Left colon (tissue), 2 donors: ENCODE measurements at regions not wholly inside any gene's neighbourhood (a gene's known extent, or its start where the extent isn't known, plus 50 kb on each side); places are given as distances from the start of the nearest gene placed in this dataset.
"Not testable (repeated sequence)": the region's sequence is repeated elsewhere in the genome, so short reads cannot be mapped to it uniquely, and the experiment has no call there.

Source experiments
- ATAC-seq: fragments of 200-7000 bp; cut with Tn5 transposase; one replicate; pipeline ENCODE4 v1.9.1; 2020; ENCODE audit warnings: mild to moderate bottlenecking, moderate library complexity
- DNase-seq, 2 donors: peaks; one replicate each; pipeline ENCODE4 v3.0.0-alpha.2; 2020
- intact Hi-C, 2 donors: fragments of 100-400 bp; cut with DNase I in 1 of 2; cut with micrococcal nuclease in 1 of 2; formaldehyde crosslinking; loops; one replicate each; pipeline versions ENCODE4 v1.11.2 to v1.14.0; 2022; cut with DNase I, micrococcal nuclease
- donor health status: DM: no; HTN: no; CAD: no.
- donor health status: DM: yes; HTN: yes; CAD: no.

DNA sequence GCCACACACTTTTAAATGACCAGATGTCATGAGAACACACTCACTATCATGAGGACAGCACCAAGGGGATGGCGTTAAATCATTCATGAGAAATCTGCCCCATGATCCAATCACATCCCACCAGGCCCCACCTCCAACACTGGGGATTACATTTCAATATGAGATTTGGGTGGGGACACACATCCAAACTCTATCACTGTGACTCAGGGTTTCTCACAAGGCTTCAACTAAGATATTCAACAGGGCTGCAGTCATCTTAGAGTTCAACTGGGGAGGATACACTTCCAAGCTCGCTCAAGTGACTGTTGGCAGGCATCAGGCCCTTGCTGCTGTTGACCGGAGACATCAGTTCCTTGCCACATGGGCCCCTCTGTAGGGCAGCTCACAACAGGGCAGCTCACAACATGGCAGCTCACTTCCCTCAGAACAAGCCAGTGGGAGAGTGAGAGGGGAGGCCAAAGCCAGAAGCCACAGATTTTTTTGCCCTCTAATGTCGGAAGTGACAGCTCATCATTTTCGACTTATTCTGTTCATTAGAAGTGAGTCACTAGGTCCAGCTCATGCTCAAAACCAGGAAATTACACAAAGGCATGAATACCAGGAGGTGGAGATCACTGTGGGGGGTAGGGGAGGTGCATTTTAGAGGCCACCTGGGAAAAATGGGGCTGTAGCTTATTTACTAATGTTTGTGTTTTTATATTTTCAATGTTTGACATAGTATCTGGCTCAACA, 50.8 kb upstream of the PTHLH start:
- DNase-seq (no peak), ATAC-seq (no peak)
- intact Hi-C loops, result no loop called here

DNA sequence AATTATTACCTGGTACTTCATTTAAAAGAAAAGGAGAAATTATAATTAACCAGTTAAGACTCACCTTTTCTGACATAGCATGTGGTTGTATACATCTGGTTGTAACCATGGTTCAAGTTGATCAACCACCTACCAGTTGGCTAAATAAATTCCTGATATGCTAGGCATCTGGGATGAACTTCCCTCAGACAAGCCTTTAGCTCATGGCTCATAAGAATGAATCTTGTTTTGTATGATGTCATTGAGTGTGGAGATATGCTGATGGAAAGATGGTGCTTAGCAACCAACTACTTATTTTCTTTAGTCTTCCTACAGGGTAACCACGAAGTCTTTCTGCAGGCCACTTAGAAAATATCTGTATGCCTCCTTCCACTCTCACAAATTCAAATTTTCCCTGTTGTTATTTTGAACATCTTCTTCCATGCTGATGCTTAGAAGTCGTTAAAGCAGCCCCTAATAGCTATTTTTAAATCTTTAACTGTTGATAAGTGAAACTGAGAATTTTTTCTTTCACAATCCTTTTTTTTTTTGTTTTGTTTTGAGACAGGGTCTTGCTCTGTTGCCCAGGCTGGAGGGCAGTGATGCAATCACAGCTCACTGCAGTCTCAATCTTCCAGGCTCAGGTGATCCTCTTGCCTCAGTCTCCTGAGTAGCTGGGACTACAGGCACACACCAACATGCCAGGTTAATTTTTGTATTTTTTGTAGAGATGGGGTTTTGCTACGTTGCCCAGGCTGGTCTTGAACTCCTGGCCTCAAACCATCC, 51.9 kb upstream of the PTHLH start:
- intact Hi-C loops, result no loop called here
- DNase-seq, result no peak

DNA sequence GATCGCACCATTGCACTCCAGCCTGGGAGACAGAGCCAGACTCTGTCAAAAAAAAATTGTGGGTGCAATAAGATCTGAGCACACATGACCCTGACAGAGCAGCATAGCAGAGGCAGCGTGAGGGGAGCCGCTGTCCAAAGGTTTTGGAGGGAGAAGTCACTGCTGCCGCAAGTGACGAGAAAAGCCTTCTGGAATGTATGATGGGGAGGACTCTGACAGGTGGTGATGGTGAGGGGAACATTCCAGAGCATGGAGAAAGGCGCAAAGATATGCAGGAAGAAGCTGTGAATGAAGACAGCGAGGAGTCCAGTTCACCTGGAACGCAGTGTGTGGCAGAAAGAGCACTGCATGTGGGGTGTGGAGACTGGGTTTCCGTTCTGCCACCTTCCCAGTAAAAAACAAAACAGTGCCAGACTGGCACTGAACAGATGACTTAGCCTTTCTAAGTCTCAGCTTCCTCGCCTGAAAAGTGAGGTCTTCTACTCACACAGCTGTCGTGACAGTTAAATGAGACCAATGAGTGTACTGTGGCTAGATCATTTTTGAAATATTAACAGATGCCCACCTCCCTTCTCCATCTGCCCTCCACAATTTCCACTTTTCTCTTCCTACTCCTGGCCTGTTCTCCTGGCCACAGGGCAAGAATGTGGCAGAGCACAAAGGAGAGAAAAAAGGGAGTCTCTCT, 53.4 kb upstream of the PTHLH start:
- intact Hi-C loops, result no loop called here
- DNase-seq (no peak), ATAC-seq (no peak)

More for the DNA sequence above, 51.9 kb upstream of the PTHLH start:
- ATAC-seq, result no peak

DNA sequence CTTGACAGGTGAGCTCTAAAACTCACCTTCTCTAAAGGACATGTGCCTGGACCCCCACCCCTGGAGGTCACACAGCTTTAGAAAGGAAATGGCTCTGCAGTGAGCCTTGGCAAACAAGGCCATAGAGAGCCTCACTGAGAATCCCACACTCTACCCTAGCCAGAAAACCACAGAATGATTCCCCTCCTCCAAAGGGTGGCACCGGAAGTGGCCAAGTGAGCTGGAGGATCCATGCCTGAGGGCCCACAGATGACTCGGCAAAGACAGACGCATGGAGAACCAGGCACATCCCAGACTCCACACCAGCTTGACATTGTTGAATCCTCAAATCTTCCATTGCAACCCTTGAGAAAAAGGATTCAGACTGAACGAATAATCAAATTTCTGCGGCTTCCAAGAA, 54.2 kb upstream of the PTHLH start:
- intact Hi-C loops, result no loop called here
- DNase-seq, result no peak
- no peak for ATAC-seq

DNA sequence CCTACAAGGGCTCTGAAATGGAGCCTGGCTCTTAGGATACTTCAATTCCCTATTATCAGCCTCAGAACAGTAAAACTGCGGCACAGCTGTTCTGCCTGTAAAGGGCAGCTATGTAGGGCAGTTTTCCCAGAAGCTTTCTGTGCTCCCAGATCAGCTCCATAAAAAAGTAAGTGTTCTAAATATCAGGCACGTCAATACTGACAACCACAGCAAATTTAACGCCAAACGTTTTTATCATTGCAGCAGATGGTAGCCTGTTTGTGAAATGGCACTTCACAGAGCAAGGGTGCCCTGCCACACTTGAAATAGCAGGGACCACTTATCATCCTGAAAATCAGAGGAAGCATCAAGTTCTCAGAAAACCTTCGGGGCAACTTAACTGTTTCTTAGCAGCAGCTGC, 54.8 kb upstream of the PTHLH start:
- no peak for ATAC-seq
- DNase-seq, result no peak
- intact Hi-C loops, result no loop called here

DNA sequence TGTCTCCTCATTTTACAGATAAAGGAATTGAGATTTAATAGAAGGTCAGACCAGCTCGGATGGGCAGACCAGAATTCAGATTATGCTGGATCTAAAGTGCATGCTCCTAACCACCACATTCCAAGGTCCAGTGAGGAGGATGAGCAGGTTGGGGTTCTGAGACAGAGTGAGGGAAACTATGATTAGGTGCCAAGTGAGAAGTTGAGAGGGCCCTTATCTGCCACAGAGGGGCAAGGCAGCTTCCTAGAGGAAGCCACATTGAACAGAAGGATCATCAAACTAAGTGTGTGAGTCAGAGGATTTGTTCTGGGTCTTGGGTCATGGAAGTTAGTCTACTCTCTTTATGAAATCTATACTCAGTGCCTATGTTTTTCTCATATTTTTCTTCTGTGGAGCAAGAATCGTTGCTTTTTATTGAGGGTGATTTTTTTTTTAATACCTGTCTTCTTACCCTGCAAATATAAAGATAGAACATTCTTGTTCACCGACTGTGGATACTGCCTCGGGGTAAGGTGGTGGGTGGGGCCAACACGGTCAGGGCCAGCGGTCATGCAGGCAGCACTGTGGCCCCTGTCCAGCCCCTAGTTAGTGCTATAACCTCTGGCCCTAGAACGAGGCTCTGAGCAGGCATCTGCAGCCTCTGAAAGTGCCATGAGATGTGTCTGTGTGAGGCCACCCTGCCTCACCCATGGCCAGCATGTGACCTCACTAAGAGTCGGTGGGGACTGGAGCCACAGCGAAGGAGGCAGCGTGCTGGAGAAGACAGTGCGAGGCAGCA, 55.6 kb upstream of the PTHLH start:
- no peak for DNase-seq
- ATAC-seq, result no peak
- intact Hi-C loops, result no loop called here

DNA sequence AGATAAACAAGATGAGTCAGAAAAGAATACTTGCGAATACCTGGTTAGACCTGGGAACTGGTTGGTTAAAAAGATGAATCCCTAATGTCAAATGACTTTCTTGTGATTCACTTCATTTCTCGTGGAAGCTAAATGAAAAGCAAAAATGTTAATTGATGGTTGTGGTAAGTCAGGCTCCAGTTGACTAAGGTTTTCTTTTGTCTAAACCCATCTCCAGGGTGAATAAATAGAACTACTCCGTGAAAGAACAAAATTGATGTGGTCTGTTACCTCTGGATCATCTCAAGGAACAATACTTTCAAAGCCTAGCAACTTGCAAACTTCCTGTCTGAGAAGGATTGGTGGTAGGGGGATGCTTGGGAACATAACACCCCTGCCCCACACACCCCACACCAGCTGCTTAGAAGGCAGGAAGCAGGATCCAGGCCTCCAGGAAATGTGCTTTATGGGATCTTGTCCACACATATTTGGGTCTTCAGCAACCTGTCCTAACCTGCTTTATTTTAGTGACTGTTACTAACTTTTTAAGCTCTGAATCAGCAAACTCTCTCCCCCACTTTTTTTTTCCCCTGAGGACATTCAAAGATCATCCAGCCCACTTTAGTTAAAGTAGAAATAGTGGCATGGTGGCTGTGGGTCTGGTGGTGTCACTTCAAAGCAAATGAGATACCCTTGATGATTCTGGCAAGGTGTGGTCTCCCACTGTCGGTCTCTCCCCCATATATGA, 60.4 kb upstream of the PTHLH start:
- intact Hi-C loops, result no loop called here
- DNase-seq (no peak), ATAC-seq (no peak)

DNA sequence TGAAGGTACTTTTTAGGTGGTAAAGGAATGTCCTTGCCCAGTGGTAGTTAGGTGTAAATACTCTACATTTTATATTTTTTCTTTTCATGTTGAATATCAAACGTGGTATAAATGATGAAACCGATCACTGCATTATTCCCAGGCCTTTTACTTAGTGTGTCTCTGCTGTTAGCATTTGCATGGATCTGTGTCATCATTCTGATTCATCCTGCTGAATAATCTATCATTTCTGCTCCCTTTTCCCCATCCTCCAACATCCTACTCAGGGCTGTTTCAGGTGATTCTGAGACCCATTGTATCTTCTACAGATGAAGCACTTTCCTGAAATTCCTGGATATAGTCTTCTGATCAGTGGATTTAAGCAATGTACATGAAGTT, 61.0 kb upstream of the PTHLH start:
- ATAC-seq (no peak), DNase-seq (no peak)
- intact Hi-C loops, result no loop called here

DNA sequence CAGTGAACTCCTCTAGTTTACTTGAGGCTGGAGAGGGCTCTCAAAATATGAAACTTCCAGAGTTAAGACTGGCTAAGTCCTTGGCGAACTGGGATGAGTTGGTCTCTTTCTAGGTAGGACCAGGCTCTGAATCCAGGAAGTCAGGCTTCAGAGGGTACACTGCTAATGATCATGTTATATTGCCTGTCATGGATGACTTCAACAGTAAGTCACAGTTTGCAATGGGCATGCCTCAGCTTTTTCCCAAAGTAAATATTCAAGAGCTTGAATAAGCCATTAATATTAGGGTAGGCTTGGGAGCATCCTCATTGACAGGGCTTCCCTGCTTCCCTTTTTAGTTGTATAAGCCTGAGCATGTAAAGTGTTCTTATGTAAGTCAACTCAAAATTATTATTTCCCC, 61.7 kb upstream of the PTHLH start:
- DNase-seq (no peak), ATAC-seq (no peak)
- intact Hi-C loops, result no loop called here

DNA sequence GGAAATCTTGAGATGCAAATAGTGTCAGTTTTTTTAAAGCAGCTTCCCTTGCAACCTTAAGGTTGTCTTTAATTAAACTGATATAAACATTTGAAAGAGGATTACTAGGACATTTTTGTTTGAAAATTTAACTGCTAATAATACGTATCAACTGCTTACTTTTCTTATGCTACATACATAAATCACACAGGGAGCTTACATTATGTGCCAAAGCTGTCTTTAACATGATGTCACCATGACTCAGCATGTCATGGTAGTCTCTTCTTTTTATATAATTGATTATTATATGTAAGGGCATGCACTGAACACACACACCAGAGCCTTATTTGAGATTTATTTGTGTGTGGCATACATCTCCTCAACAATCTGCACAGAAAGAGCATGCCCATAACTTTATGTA, 63.0 kb upstream of the PTHLH start:
- ATAC-seq, result no peak
- intact Hi-C loops, result no loop called here
- DNase-seq, result no peak

DNA sequence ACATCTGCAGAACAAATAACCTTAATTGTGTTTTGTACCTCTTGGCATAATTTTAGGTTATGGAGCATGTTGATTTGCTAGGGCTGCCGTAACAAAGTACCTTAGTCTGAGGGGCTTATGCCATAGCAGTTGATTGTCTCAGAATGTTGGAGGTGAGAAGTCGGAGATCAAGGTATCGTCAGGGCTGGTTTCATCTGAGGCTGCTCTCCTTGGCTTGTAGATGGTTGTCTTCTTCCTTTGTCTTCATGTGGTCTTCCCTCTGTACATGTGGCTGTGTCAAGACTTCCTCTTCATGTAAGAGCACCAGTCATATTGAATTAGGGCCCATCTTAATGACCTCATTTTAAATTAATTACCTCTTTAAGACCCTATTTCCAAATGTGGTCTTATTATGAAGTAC, 64.4 kb upstream of the PTHLH start:
- intact Hi-C loops, result no loop called here
- no peak for DNase-seq
- no peak for ATAC-seq

DNA sequence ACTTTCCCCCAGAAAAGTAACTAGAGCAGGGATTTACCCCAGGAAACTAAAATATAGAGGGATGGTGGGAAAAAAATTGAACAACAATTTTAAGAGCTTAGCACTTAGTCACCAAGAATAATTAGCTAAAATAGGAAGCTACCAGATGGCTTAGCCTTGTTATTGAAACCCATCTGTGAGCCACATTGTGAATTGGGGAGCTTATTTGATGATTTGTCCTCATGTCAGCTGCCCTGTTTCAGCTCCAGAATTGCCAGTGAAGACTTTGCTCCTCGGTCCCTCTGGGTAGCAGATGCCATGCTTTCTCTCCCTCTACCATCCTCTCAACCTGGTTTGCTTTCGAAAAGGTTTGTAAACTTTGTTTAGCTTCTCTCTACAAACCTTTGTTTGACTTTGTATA, 67.7 kb upstream of the PTHLH start:
- ATAC-seq (no peak), DNase-seq (no peak)
- intact Hi-C loops, result no loop called here

DNA sequence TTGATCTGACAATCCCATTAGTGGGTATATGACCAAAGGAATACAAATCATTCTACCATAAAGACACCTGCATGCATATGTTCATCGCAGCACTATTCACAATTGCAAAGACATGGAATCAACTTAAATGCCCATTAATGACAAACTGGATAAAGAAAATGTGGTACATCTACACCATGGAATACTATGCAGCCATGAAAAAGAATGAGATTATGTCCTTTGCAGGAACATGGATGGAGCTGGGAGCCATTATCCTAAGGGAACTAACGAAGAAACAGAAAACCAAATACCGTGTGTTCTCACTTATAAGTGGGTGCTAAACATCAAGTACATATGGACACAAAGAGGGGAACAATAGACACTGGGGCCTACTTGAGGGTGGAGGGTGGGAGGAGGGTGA, 74.1 kb upstream of the PTHLH start:
- DNase-seq, intact Hi-C loops, ATAC-seq: not testable (repeated sequence)

DNA sequence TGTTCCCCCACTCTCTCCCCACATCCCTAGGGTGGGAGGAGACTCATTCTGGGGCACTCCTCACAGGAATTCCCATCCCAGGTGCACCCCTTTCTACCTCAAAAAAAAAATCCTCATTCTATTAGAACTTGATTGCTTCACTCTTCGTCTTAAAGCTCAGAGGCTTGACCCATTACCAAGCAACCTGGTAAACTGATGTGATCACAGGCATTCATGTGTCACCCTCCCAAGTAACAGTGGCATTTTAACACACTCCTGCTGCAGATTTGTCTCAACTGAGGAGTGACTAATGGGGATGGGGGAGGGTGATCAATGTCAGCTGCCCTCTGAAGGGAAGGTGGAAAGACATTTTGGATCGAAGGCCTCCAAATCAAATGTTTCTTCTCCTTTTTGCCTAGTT, 78.1 kb upstream of the PTHLH start:
- DNase-seq (no peak), ATAC-seq (no peak)
- intact Hi-C loops, result no loop called here

DNA sequence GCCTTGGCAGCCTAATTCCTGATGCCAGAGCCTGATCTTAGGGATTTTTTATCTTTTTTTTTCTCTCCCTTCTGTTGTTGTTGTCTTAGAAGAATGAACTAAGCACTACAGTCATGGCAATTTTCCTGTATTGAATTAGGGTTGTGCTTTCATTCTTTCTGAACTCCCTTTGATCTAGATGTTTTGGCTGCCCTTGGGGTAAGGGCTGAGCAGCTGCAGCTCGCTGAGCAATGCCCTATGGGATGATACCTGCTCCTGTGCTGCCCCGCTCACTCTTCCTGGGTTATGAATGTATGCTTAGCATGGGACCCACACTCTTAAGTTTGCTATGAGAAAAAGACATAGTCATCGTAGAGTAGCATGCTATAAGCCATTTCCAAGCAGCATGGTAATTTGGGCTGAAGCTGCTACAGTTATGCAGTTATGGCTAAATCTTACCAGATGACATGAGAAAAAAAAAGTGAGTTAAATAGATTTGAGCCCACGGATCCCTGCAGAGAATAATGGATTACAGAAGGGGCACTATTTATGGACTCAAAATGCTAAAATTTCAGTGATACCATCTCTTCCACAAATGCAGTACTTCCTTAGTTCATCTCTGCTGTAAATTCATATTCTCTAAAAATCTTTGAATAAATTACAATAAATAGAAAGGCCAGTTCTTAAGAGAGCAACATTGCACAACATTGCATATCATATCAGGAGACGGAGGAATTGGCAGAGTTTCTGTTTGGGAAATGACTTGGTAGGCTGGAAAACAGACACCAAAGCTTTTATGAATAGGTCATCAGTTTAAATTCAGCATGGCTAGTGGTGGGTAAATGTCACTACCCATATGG, 79.2 kb upstream of the PTHLH start:
- DNase-seq, result no peak
- ATAC-seq, result no peak
- intact Hi-C loops, result no loop called here

DNA sequence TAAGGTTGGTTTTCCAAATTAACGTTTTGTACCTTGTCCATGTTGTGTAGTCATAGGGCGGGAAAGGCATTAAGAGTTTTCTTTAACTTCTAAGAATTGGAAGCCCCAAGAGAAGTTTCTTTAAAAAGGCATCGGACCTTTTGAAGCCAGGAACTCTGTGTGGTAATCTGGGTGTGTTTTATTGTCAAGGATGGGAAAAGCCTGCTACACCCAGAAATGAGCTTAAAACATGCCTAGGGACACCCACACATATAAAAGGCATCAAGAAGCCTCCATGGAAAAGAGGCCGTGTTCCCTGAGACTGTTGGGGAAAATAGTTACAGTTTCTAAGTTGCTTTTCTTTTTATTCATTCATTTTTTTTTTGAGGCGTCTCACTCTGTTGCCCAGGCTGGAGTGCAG, 81.0 kb upstream of the PTHLH start:
- intact Hi-C loops, result no loop called here
- DNase-seq, result no peak
- no peak for ATAC-seq

DNA sequence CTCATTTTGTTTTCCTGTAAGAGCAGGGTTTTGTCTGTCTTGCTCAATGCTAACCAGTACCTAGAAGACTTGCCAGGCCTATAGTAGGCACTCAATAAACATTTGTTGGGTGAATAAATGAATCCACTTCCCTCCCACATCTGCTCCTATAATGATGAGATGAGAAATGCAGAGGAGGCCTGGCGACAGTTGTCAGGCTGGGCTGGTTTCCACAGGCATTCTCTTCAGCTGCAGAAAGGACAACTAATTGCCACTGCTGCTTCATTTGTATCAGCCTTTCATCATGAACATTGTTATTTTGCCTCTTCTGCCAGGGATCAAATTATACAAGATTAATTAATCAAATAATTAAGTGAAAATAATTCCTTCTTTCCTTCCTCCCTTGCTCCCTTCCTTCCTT, 82.0 kb upstream of the PTHLH start:
- DNase-seq (no peak), ATAC-seq (no peak)
- intact Hi-C loops, result no loop called here
